Body of pancreas (tissue), 4 donors: ENCODE measurements at regions not wholly inside any gene's neighbourhood (a gene's known extent, or its start where the extent isn't known, plus 50 kb on each side); places are given as distances from the start of the nearest gene placed in this dataset.

Experiments
- ATAC-seq: fragments of 150-250 bp; one replicate; pipeline ENCODE4 v1.9.1; 2016
- DNase-seq, 4 donors: peaks; one replicate each; pipeline ENCODE4 v3.0.0-alpha.2; 2019
- H3K27ac ChIP-seq, 4 donors: fragments of 200-600 bp; sonication (generic); 1 replicate in 3 of 4; 2 replicates in 1 of 4; pipeline versions ENCODE4 v1.5.1 to v1.6.1; 2016 to 2019; ENCODE audit warnings: mild to moderate bottlenecking in 1 of 4, mixed read lengths in 1 of 4, moderate library complexity in 1 of 4
- H3K27me3 ChIP-seq, 2 donors: fragments of 200-600 bp; sonication (generic); one replicate each; pipeline ENCODE4 v1.6.0; 2016; ENCODE audit warnings: mild to moderate bottlenecking in 1 of 2
- H3K36me3 ChIP-seq, 2 donors: fragments of 200-600 bp; sonication (generic); replicated peaks in 1 of 2; 2 replicates each; pipeline ENCODE4 v1.5.1; 2016; ENCODE audit warnings: low read depth in 2 of 2; ENCODE audit not compliant: insufficient read depth in 1 of 2
- H3K4me1 ChIP-seq: fragments of 200-600 bp; sonication (generic); one replicate; pipeline ENCODE4 v1.6.0; 2016
- H3K4me3 ChIP-seq, 2 donors: fragments of 200-600 bp; sonication (generic); 1 replicate in 1 of 2; 2 replicates in 1 of 2; pipeline ENCODE4 v1.5.1; 2016 to 2019
- H3K9me3 ChIP-seq, 3 donors: fragments of 200-600 bp; sonication (generic); 1 replicate in 2 of 3; 2 replicates in 1 of 3; pipeline ENCODE4 v1.5.1; 2016
- CTCF ChIP-seq, 7 experiments: fragments of 450-650 bp in 4 of 7; fragments of 200-600 bp in 3 of 7; sonication (generic) in 3 of 7; IDR thresholded peaks; one replicate each; pipeline ENCODE4 v1.5.1; 2016 to 2019; ENCODE audit warnings: antibody characterized with exemption in 7 of 7
- POLR2A ChIP-seq, 3 donors: fragments of 450-650 bp; IDR thresholded peaks; one replicate each; pipeline ENCODE4 v1.6.1; 2016; ENCODE audit warnings: antibody characterized with exemption in 3 of 3, mild to moderate bottlenecking in 2 of 3
- WGBS, 2 donors: methylation state at CpG; one replicate each; pipeline ENCODE4 v1.1.5; 2017; 5-methylcytosine and 5-hydroxymethylcytosine counted together
- intact Hi-C: fragments of 100-400 bp; cut with DNase I; formaldehyde crosslinking; loops from one replicate; pipeline ENCODE4 v1.15.1; 2023

GRCh38 chr20:52422574-52423336 lies 231.2 kb upstream of the ZFP64 start:
- 55 to 58% methylated on average over 6 of the region's 6 CpGs for WGBS, 2 donors
- Histone ChIP-seq H3K4me3 (no peak overlapping the region), H3K9me3 (no peaks in the 10 kb centered on the region), H3K27me3 (no peaks in the 10 kb centered on the region), H3K36me3 (no peaks in the 10 kb centered on the region), H3K4me1 (no peaks in the 10 kb centered on the region), H3K27ac (no peak overlapping the region)
- ATAC-seq: no peak
- TF ChIP-seq POLR2A (IDR thresholded peaks at IDR 0.05): no peak
- no peak for TF ChIP-seq CTCF (IDR thresholded peaks at IDR 0.05)
- intact Hi-C loops: no loop called here
- no peak for DNase-seq

GRCh38 chr20:52420805-52421204 lies 229.2 kb upstream of the ZFP64 start:
- no peak for DNase-seq
- TF ChIP-seq POLR2A (IDR thresholded peaks at IDR 0.05) (no peak), CTCF (IDR thresholded peaks at IDR 0.05) (no peak)
- Histone ChIP-seq H3K9me3 (no peaks in the 10 kb centered on the region), H3K4me1 (no peaks in the 10 kb centered on the region), H3K4me3 (no peak overlapping the region), H3K36me3 (no peaks in the 10 kb centered on the region), H3K27ac (no peak overlapping the region), H3K27me3 (no peaks in the 10 kb centered on the region)
- no peak for ATAC-seq
- 67 to 70% methylated on average over 3 of the region's 3 CpGs for WGBS, 2 donors
- intact Hi-C loops: no loop called here

GRCh38 chr20:52419205-52419604 lies 227.6 kb upstream of the ZFP64 start:
- WGBS, 2 donors: 54 to 60% methylated on average over 2 of the region's 2 CpGs
- intact Hi-C loops: no loop called here
- Histone ChIP-seq H3K9me3 (no peaks in the 10 kb centered on the region), H3K36me3 (no peaks in the 10 kb centered on the region), H3K27ac (no peak overlapping the region), H3K4me1 (no peaks in the 10 kb centered on the region), H3K4me3 (no peak overlapping the region), H3K27me3 (no peaks in the 10 kb centered on the region)
- ATAC-seq (no peak), DNase-seq (no peak)
- no peak for TF ChIP-seq CTCF (IDR thresholded peaks at IDR 0.05)
- TF ChIP-seq POLR2A (IDR thresholded peaks at IDR 0.05): no peak

GRCh38 chr20:52416953-52417352 lies 225.4 kb upstream of the ZFP64 start:
- H3K27ac ChIP-seq: no peak overlapping the region
- 49 to 62% methylated on average over 2 of the region's 2 CpGs for whole genome bisulfite sequencing, 2 donors
- no peak overlapping the region for H3K4me3 ChIP-seq

More at GRCh38 chr20:52416953-52417352, 225.4 kb upstream of the ZFP64 start:
- Histone ChIP-seq H3K27me3 (no peaks in the 10 kb centered on the region), H3K9me3 (no peaks in the 10 kb centered on the region), H3K36me3 (no peaks in the 10 kb centered on the region), H3K4me1 (no peaks in the 10 kb centered on the region)
- intact Hi-C loops: no loop called here
- TF ChIP-seq POLR2A (IDR thresholded peaks at IDR 0.05) (no peak), CTCF (IDR thresholded peaks at IDR 0.05) (no peak)
- DNase-seq (no peak), ATAC-seq (no peak)
